ENCODE measurements at regions not wholly inside any gene's neighbourhood (a gene's known extent, or its start where the extent isn't known, plus 50 kb on each side); places are given as distances from the start of the nearest gene placed in this dataset.
A peak's percentile ranks its signal among the peaks of the same experiment; 100 is the strongest.

DNA sequence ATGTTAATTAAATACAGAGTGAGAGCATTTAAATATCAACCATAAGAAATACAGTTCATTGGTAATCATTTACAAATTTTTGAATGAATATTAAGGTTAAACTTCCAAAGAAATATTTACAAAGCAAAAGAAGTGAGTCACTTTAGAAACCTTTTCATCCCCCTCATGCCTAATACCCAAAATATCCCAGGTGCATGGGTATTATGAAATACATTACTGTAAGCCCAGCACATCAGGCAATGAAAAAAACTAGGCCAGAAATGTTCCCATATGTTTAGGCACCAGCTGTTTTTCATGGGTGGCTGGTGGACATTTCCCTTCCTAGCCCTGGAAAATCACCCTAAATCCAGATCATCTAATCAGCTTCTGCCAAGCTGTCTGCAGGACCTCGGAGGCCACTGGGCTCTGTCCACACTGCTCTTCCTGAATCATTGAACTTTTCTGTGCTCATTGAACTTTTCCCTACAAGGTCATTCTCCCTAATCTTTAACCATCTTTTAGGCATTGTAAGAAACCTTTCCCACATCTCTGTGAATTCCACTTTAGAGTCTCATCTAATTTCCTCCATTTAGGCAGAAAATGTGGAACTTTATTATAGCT is 145.3 kb upstream of the STXBP5 start (continued):
- TF ChIP-seq, protein P1, sequence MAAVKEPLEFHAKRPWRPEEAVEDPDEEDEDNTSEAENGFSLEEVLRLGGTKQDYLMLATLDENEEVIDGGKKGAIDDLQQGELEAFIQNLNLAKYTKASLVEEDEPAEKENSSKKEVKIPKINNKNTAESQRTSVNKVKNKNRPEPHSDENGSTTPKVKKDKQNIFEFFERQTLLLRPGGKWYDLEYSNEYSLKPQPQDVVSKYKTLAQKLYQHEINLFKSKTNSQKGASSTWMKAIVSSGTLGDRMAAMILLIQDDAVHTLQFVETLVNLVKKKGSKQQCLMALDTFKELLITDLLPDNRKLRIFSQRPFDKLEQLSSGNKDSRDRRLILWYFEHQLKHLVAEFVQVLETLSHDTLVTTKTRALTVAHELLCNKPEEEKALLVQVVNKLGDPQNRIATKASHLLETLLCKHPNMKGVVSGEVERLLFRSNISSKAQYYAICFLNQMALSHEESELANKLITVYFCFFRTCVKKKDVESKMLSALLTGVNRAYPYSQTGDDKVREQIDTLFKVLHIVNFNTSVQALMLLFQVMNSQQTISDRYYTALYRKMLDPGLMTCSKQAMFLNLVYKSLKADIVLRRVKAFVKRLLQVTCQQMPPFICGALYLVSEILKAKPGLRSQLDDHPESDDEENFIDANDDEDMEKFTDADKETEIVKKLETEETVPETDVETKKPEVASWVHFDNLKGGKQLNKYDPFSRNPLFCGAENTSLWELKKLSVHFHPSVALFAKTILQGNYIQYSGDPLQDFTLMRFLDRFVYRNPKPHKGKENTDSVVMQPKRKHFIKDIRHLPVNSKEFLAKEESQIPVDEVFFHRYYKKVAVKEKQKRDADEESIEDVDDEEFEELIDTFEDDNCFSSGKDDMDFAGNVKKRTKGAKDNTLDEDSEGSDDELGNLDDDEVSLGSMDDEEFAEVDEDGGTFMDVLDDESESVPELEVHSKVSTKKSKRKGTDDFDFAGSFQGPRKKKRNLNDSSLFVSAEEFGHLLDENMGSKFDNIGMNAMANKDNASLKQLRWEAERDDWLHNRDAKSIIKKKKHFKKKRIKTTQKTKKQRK (IDR thresholded peaks at IDR 0.05; ENCODE audit: low read length): no peak
- TF ChIP-seq RXRB (CRISPR knock-in tag; IDR thresholded peaks at IDR 0.05; ENCODE audit: borderline replicate concordance) (peak; percentile 75; the same call in 1 of the 2 replicates), HNRNPL (IDR thresholded peaks at IDR 0.05; ENCODE audit: low read depth, low read length) (no peak), STAG1 (CRISPR knock-in tag; IDR thresholded peaks at IDR 0.05) (peak; percentile 10; the same call in 1 of the 2 replicates), ZNF672 (CRISPR knock-in tag; IDR thresholded peaks at IDR 0.05) (no peak), ZNF562 (CRISPR knock-in tag; IDR thresholded peaks at IDR 0.05; ENCODE audit: borderline replicate concordance) (no peak), EZH2 (conservative IDR thresholded peaks at IDR 0.05; ENCODE audit: low read depth, low read length) (no peak), STAT5B (CRISPR knock-in tag; IDR thresholded peaks at IDR 0.05) (no peak), NBN (conservative IDR thresholded peaks at IDR 0.05) (no peak), PBX2 (CRISPR knock-in tag; IDR thresholded peaks at IDR 0.05) (no peak), TCF12 (IDR thresholded peaks at IDR 0.05) (no peak), TCF12 (CRISPR knock-in tag; IDR thresholded peaks at IDR 0.05) (no peak), ETV5 (CRISPR knock-in tag; IDR thresholded peaks at IDR 0.05; ENCODE audit: borderline replicate concordance) (peak; percentile 62; the same call in 1 of the 2 replicates), ZNF724P (CRISPR knock-in tag; IDR thresholded peaks at IDR 0.05; ENCODE audit: borderline replicate concordance) (no peak), XBP1 (CRISPR knock-in tag; IDR thresholded peaks at IDR 0.05) (no peak), MAZ (IDR thresholded peaks at IDR 0.05; ENCODE audit: borderline replicate concordance, low read depth, low read length) (no peak), MAZ (CRISPR knock-in tag; IDR thresholded peaks at IDR 0.05; ENCODE audit: low read depth) (no peak), GATAD2A (CRISPR knock-in tag; IDR thresholded peaks at IDR 0.05) (peak; percentile 51; the same call in 1 of the 2 replicates), CBX5 (CRISPR knock-in tag; IDR thresholded peaks at IDR 0.05; ENCODE audit: borderline replicate concordance) (no peak), ZKSCAN1 (IDR thresholded peaks at IDR 0.05; ENCODE audit: low read length) (no peak), ZNF746 (CRISPR knock-in tag; IDR thresholded peaks at IDR 0.05) (no peak), SNAPC2 (CRISPR knock-in tag; IDR thresholded peaks at IDR 0.05) (no peak), PPARG (CRISPR knock-in tag; conservative IDR thresholded peaks at IDR 0.05) (peak; percentile 86), IRX3 (CRISPR knock-in tag; IDR thresholded peaks at IDR 0.05; ENCODE audit: borderline replicate concordance, low read depth) (no peak), ZNF331 (CRISPR knock-in tag; IDR thresholded peaks at IDR 0.05) (no peak; the same call in 1 of the 2 replicates)
- TF ChIP-seq, protein P2, sequence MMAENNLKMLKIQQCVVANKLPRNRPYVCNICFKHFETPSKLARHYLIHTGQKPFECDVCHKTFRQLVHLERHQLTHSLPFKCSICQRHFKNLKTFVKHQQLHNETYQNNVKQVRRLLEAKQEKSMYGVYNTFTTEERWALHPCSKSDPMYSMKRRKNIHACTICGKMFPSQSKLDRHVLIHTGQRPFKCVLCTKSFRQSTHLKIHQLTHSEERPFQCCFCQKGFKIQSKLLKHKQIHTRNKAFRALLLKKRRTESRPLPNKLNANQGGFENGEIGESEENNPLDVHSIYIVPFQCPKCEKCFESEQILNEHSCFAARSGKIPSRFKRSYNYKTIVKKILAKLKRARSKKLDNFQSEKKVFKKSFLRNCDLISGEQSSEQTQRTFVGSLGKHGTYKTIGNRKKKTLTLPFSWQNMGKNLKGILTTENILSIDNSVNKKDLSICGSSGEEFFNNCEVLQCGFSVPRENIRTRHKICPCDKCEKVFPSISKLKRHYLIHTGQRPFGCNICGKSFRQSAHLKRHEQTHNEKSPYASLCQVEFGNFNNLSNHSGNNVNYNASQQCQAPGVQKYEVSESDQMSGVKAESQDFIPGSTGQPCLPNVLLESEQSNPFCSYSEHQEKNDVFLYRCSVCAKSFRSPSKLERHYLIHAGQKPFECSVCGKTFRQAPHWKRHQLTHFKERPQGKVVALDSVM (CRISPR knock-in tag; IDR thresholded peaks at IDR 0.05): no peak
- TF ChIP-seq, protein P3, sequence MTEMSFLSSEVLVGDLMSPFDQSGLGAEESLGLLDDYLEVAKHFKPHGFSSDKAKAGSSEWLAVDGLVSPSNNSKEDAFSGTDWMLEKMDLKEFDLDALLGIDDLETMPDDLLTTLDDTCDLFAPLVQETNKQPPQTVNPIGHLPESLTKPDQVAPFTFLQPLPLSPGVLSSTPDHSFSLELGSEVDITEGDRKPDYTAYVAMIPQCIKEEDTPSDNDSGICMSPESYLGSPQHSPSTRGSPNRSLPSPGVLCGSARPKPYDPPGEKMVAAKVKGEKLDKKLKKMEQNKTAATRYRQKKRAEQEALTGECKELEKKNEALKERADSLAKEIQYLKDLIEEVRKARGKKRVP (CRISPR knock-in tag; IDR thresholded peaks at IDR 0.05): no peak
